Hepatocyte (in vitro differentiated cells): ENCODE measurements at regions not wholly inside any gene's neighbourhood (a gene's known extent, or its start where the extent isn't known, plus 50 kb on each side); places are given as distances from the start of the nearest gene placed in this dataset.

Experiments
- DNase-seq: peaks from one replicate; pipeline ENCODE4 v3.0.0-alpha.2; 2016; ENCODE audit warnings: low spot score
- H2AFZ ChIP-seq: fragments of 200-600 bp; sonication (generic); 2 replicates; pipeline ENCODE4 v1.6.0; 2016; ENCODE audit warnings: antibody characterized with exemption, mild to moderate bottlenecking
- H3K27ac ChIP-seq: fragments of 200-600 bp; sonication (generic); 2 replicates; pipeline ENCODE4 v1.5.1; 2016; ENCODE audit warnings: mild to moderate bottlenecking
- H3K27me3 ChIP-seq: fragments of 200-600 bp; sonication (generic); 2 replicates; pipeline ENCODE4 v1.6.1; 2016
- H3K36me3 ChIP-seq: fragments of 200-600 bp; sonication (generic); replicated peaks from 2 replicates; pipeline ENCODE4 v1.5.1; 2016; ENCODE audit warnings: low read depth; ENCODE audit not compliant: insufficient read depth
- H3K4me1 ChIP-seq: fragments of 200-600 bp; sonication (generic); 2 replicates; pipeline ENCODE4 v1.5.1; 2016; ENCODE audit warnings: mild to moderate bottlenecking, moderate library complexity; ENCODE audit not compliant: insufficient read depth
- H3K4me2 ChIP-seq: fragments of 200-600 bp; sonication (generic); 2 replicates; pipeline ENCODE4 v1.6.0; 2016
- H3K4me3 ChIP-seq: fragments of 200-600 bp; sonication (generic); 2 replicates; pipeline ENCODE4 v1.5.1; 2016; ENCODE audit warnings: mild to moderate bottlenecking
- H3K79me2 ChIP-seq: fragments of 200-600 bp; sonication (generic); 2 replicates; pipeline ENCODE4 v1.6.0; 2017; ENCODE audit warnings: mild to moderate bottlenecking
- H3K9me2 ChIP-seq: fragments of 200-600 bp; sonication (generic); replicated peaks from 2 replicates; pipeline ENCODE4 v1.6.0; 2017; ENCODE audit warnings: mild to moderate bottlenecking; ENCODE audit not compliant: insufficient read depth
- H3K9me3 ChIP-seq: fragments of 200-600 bp; sonication (generic); 2 replicates; pipeline ENCODE4 v1.5.1; 2016; ENCODE audit warnings: low read depth, mild to moderate bottlenecking
- H4K20me1 ChIP-seq: fragments of 200-600 bp; sonication (generic); 2 replicates; pipeline ENCODE4 v1.6.0; 2016; ENCODE audit warnings: mild to moderate bottlenecking; ENCODE audit not compliant: insufficient read depth, poor library complexity, severe bottlenecking
- CTCF ChIP-seq: fragments of 200-600 bp; sonication (generic); IDR thresholded peaks from 2 replicates; pipeline ENCODE4 v1.5.1; 2016; ENCODE audit warnings: antibody characterized with exemption, mild to moderate bottlenecking; ENCODE audit not compliant: poor library complexity
- EZH2 ChIP-seq: fragments of 200-600 bp; sonication (generic); IDR thresholded peaks from 2 replicates; pipeline ENCODE4 v1.6.1; 2016; ENCODE audit warnings: antibody characterized with exemption, mild to moderate bottlenecking, borderline replicate concordance
- EZH2phosphoT487 ChIP-seq: fragments of 200-600 bp; sonication (generic); IDR thresholded peaks from one replicate; pipeline ENCODE4 v1.6.1; 2018; ENCODE audit warnings: antibody characterized with exemption, mild to moderate bottlenecking, low read depth, moderate library complexity; ENCODE audit not compliant: unreplicated experiment, severe bottlenecking
- WGBS: methylation state at CpG from one replicate; pipeline ENCODE4 v1.1.6; 2016; ENCODE audit warnings: low lambda C conversion rate; ENCODE audit errors: missing lambda C conversion rate; 5-methylcytosine and 5-hydroxymethylcytosine counted together

DNA sequence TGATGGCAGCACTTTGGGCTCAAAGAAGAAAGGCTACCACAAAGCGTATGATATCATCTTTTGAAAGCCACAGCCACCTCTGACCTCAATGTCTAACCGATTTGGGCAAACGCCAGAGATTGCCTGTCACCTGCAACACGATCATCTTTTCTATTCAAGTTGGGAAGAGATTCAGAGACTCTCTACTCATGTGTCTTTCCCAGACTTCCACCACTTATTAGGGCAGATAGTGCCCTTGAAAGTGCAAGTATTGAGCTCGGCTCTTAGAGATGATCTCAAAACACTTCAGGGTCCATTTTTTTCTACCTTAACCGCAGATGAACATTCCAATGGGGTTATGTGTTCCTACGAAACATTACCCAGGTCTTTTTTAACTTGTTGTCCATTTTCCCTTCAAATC is 213.7 kb downstream of the DRD1 start:
- Histone ChIP-seq H3K36me3 (no peaks in the 10 kb centered on the region), H3K79me2 (no peaks in the 10 kb centered on the region), H3K27ac (no peak overlapping the region), H3K9me2 (no peaks in the 10 kb centered on the region), H3K4me3 (no peak overlapping the region), H3K9me3 (no peaks in the 10 kb centered on the region), H2AFZ (no peak overlapping the region), H3K4me1 (peaks cover 6% of the 10 kb centered on the region), H3K4me2 (no peak overlapping the region), H3K27me3 (no peaks in the 10 kb centered on the region), H4K20me1 (no peaks in the 10 kb centered on the region)
- DNase-seq: no peak
- no peak for TF ChIP-seq EZH2phosphoT487
- TF ChIP-seq CTCF: no peak
- TF ChIP-seq EZH2: no peak
- WGBS: 63% methylated on average over 7 of the region's 7 CpGs

- H3K9me3 ChIP-seq: no peaks in the 10 kb centered on the region
- H3K4me3 ChIP-seq: no peak overlapping the region
- no peaks in the 10 kb centered on the region for H3K27me3 ChIP-seq
- no peaks in the 10 kb centered on the region for H3K79me2 ChIP-seq
- H3K4me2 ChIP-seq: no peak overlapping the region
- H3K9me2 ChIP-seq: no peaks in the 10 kb centered on the region
- no peak overlapping the region for H2AFZ ChIP-seq
- H4K20me1 ChIP-seq: no peaks in the 10 kb centered on the region
- WGBS: 100% methylated on average over 1 of the region's 1 CpG
- H3K36me3 ChIP-seq: no peaks in the 10 kb centered on the region
- TF ChIP-seq EZH2phosphoT487 (no peak), EZH2 (no peak)
- DNase-seq: no peak
- no peak overlapping the region for H3K27ac ChIP-seq
- no peaks in the 10 kb centered on the region for H3K4me1 ChIP-seq
These were observed 217.5 kb downstream of the DRD1 start for GRCh38 chr5:175226506-175226905.

DNA sequence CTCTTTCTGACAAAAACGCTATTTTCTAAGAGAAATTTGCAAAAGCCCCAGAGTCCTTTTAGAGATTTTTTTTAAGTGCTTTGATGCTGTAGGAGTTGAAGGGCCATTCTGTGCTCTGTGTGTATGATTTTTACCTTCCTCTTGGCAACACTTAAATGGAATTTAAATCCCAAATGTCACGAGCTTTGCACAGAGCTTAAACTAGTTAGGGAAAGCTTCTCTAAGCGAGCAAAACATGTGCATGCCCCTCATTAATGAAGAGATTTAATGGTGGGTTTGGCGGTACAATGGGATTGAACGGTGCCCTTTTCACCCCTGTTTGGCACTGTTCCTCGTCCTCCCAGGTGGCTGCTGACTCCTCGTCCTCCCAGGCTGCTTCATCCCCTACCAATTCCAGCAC is 220.7 kb downstream of the DRD1 start:
- H3K27me3 ChIP-seq: no peaks in the 10 kb centered on the region
- DNase-seq: no peak
- no peaks in the 10 kb centered on the region for H3K79me2 ChIP-seq
- no peaks in the 10 kb centered on the region for H3K9me3 ChIP-seq
- no peak overlapping the region for H3K4me3 ChIP-seq
- no peak overlapping the region for H3K4me2 ChIP-seq
- H3K4me1 ChIP-seq: peaks cover 10% of the 10 kb centered on the region
- H3K27ac ChIP-seq: no peak overlapping the region
- H3K36me3 ChIP-seq: no peaks in the 10 kb centered on the region
- H2AFZ ChIP-seq: no peak overlapping the region
- H3K9me2 ChIP-seq: no peaks in the 10 kb centered on the region
- no peaks in the 10 kb centered on the region for H4K20me1 ChIP-seq
- TF ChIP-seq EZH2 (no peak), CTCF (no peak), EZH2phosphoT487 (no peak)
- WGBS: 59% methylated on average over 7 of the region's 7 CpGs

DNA sequence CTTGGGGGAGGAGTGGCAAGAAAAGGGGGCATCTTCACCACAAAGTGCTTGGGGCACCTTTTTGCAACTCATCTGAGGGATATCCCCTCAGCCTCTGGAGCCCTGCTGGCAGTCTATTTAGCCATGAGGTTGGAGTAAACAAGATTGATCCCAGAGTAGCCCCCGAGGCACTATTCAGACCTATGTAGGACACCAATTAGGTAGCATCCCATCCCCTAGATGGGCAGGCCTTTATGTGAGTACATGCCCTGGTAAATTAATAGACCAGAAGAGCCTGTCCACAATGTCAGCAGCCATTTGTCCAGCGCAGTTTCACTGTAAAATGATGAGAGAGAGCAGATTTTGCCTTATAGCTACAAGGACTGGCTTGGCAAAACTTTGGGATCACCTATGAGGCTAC is 221.4 kb downstream of the DRD1 start:
- Histone ChIP-seq H3K9me3 (no peaks in the 10 kb centered on the region), H3K27ac (no peak overlapping the region), H3K36me3 (no peaks in the 10 kb centered on the region), H3K27me3 (no peaks in the 10 kb centered on the region), H3K4me3 (no peak overlapping the region), H3K4me2 (no peak overlapping the region), H3K79me2 (no peaks in the 10 kb centered on the region), H3K4me1 (peaks cover 10% of the 10 kb centered on the region), H3K9me2 (no peaks in the 10 kb centered on the region), H4K20me1 (no peaks in the 10 kb centered on the region), H2AFZ (no peak overlapping the region)
- TF ChIP-seq EZH2 (no peak), EZH2phosphoT487 (no peak), CTCF (no peak)
- WGBS: 90% methylated on average over 2 of the region's 2 CpGs
- DNase-seq: no peak
